Fibroblast of pulmonary artery (primary cell): ENCODE measurements at regions not wholly inside any gene's neighbourhood (a gene's known extent, or its start where the extent isn't known, plus 50 kb on each side); places are given as distances from the start of the nearest gene placed in this dataset.

Experiments
- DNase-seq: peaks from one replicate; pipeline ENCODE4 v3.0.0-alpha.2; 2010; ENCODE audit warnings: low read depth
- H3K4me3 ChIP-seq: replicated peaks from 2 replicates; pipeline ENCODE4 v1.5.1; 2011; ENCODE audit warnings: low read depth, mild to moderate bottlenecking, control low read depth, low read length, moderate library complexity
- CTCF ChIP-seq: IDR thresholded peaks from 2 replicates; pipeline ENCODE4 v1.5.1; 2011; ENCODE audit warnings: mild to moderate bottlenecking, control low read depth, low read length, inconsistent platforms; ENCODE audit errors: missing control alignments

- no peak for DNase-seq
- no peak overlapping the region for H3K4me3 ChIP-seq
- TF ChIP-seq CTCF = no peak
Measured at GRCh38 chr9:100848726-100849125, 179.8 kb upstream of the PLPPR1 start.

- TF ChIP-seq CTCF = no peak
- H3K4me3 ChIP-seq = no peak overlapping the region
- no peak for DNase-seq
Measured at GRCh38 chr9:100852088-100852487, 176.4 kb upstream of the PLPPR1 start.

GRCh38 chr9:100856238-100856637 lies 172.3 kb upstream of the PLPPR1 start:
- H3K4me3 ChIP-seq = no peak overlapping the region
- DNase-seq = no peak
- no peak for TF ChIP-seq CTCF

- no peak for DNase-seq
- no peak overlapping the region for H3K4me3 ChIP-seq
- TF ChIP-seq CTCF = no peak
Measured at GRCh38 chr9:100865111-100865510, 163.4 kb upstream of the PLPPR1 start.

GRCh38 chr9:100865648-100866047 lies 162.9 kb upstream of the PLPPR1 start:
- no peak for TF ChIP-seq CTCF
- H3K4me3 ChIP-seq = no peak overlapping the region
- DNase-seq = no peak

GRCh38 chr9:100869326-100869725 lies 159.2 kb upstream of the PLPPR1 start:
- DNase-seq = no peak
- TF ChIP-seq CTCF = no peak
- H3K4me3 ChIP-seq = no peak overlapping the region

- no peak for TF ChIP-seq CTCF
- DNase-seq = no peak
Measured at GRCh38 chr9:100879884-100880283, 148.6 kb upstream of the PLPPR1 start.

More at GRCh38 chr9:100879884-100880283, 148.6 kb upstream of the PLPPR1 start:
- H3K4me3 ChIP-seq = no peak overlapping the region
